Left colon (tissue), 2 donors: ENCODE measurements at regions not wholly inside any gene's neighbourhood (a gene's known extent, or its start where the extent isn't known, plus 50 kb on each side); places are given as distances from the start of the nearest gene placed in this dataset.

Experiments
- ATAC-seq: fragments of 200-7000 bp; cut with Tn5 transposase; one replicate; pipeline ENCODE4 v1.9.1; 2020; ENCODE audit warnings: mild to moderate bottlenecking, moderate library complexity
- DNase-seq, 2 donors: peaks; one replicate each; pipeline ENCODE4 v3.0.0-alpha.2; 2020
- intact Hi-C, 2 donors: fragments of 100-400 bp; cut with DNase I in 1 of 2; cut with micrococcal nuclease in 1 of 2; formaldehyde crosslinking; loops; one replicate each; pipeline versions ENCODE4 v1.11.2 to v1.14.0; 2022; cut with DNase I, micrococcal nuclease
- donor health status: DM: no; HTN: no; CAD: no.
- donor health status: DM: yes; HTN: yes; CAD: no.

DNA sequence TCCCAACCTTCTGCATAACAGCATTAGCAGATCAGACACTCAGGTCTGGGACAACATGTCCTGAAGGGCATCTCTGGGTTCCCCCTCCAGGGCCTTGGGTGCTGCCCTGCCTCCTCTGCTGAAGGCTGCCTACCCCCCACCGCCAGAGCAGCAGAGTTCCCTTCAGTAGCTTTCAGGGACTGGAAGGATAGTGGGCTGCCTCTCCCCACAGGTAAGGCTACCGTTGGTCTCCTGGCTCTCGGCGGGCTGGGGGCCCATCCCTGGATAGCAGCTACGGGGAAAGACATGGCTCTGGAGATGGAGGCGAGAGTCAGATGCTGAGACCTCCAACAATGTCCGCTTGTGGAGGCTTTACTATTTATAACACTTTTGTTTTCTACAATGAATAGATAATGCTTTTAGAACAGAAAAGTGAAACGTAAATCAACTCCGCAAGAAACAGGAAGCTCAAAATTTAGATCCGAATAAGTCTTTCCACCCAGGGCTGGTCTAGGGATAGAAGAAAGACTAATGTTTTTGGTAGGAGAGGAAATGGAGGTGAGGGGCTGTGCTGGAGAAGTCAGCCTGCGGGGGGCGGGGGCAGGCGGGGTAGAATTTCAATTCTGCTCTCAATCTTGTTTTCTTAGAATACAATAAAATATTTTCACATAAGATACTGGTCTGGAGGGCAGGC, 58.4 kb downstream of the ARL4C start:
- ATAC-seq (no peak), DNase-seq (no peak)
- intact Hi-C loops, result no loop called here

DNA sequence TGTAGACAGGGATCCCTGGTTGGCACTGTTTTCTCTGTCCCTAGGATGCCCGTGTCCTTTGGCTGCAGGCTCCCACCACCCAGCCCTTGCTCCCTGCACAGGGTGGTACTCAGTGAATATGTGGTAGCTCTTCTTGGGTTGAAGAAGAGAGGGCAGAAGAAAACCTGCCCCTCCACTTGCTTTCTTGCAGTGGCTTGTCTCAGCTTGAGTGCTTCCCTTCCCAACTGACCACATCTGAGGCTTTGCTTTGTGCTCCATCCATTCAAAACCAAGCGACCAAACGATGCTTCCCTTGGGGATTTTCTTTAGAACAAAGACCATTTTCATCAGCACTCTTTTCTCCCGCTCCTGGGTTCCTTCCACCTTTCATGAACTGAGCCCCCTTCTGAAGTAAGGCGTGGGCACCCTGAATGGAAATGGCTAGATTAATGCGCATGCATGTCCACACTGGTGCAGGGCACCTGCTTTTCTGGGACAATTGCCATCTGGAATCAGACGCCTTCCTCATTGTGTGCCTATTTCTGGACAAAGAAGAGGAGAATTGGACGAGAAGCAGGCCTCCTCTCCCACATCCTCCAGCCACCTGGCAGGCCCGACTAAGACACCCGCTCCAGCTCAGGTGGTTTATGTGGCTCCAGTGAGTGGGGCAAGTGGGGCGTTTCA, 59.1 kb downstream of the ARL4C start:
- intact Hi-C loops, result no loop called here
- no peak for DNase-seq

GRCh38 chr2:234436482-234436837, 60.4 kb downstream of the ARL4C start:
- DNase-seq (no peak), ATAC-seq (no peak)
- intact Hi-C loops, result no loop called here

More for the DNA sequence above, 59.1 kb downstream of the ARL4C start:
- no peak for ATAC-seq

GRCh38 chr2:234435836-234436481, 60.9 kb downstream of the ARL4C start:
- no peak for DNase-seq
- intact Hi-C loops, result no loop called here
- no peak for ATAC-seq

DNA sequence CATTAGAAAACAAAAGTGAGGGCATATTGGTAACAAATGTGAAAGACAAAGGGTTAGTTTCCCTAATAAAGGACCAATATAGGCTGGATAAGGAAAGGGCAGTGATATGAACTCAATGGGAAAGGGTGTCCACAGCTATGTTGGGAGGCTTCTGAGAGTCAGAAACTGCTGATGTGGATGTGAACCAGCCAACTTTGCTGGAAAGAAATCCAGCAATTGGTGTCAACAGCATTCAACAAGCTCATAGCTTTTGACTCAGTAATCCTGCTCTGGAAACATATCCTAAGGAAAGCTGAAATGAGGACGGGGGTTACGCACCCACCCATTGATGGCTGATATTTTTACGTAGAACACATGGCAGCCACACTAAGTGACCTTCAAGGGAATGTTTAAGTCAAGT, 63.7 kb downstream of the ARL4C start:
- ATAC-seq (no peak), DNase-seq (no peak)
- intact Hi-C loops, result no loop called here

GRCh38 chr2:234430871-234431270, 66.0 kb downstream of the ARL4C start:
- intact Hi-C loops, result no loop called here
- no peak for DNase-seq
- no peak for ATAC-seq

DNA sequence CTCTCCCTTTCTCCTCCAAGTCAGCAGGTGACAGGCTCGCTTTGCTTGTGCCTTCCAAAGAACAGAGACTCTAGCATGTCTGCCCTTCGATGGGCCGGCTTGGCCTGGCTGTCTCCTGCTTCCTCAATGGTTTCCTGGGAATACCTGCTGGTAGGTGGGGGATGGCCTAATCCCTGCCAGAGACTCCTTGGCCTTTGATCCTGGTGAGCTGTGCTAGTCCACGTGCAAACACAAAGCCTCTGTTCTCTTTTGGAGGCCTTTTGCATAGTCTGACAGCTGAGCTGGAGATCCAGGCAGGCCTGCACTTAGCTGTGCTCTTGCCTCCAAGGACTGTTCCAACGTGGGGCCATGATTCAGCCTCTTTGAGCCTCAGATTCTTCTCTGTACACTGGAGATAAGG, 67.6 kb downstream of the ARL4C start:
- no peak for ATAC-seq
- intact Hi-C loops, result no loop called here
- DNase-seq, result no peak

GRCh38 chr2:234427081-234428061, 69.5 kb downstream of the ARL4C start:
- ATAC-seq (no peak), DNase-seq (no peak)
- intact Hi-C loops, result no loop called here

- intact Hi-C loops, result no loop called here
- ATAC-seq (no peak), DNase-seq (no peak)
Observed at GRCh38 chr2:234426616-234427015, 70.3 kb downstream of the ARL4C start.

DNA sequence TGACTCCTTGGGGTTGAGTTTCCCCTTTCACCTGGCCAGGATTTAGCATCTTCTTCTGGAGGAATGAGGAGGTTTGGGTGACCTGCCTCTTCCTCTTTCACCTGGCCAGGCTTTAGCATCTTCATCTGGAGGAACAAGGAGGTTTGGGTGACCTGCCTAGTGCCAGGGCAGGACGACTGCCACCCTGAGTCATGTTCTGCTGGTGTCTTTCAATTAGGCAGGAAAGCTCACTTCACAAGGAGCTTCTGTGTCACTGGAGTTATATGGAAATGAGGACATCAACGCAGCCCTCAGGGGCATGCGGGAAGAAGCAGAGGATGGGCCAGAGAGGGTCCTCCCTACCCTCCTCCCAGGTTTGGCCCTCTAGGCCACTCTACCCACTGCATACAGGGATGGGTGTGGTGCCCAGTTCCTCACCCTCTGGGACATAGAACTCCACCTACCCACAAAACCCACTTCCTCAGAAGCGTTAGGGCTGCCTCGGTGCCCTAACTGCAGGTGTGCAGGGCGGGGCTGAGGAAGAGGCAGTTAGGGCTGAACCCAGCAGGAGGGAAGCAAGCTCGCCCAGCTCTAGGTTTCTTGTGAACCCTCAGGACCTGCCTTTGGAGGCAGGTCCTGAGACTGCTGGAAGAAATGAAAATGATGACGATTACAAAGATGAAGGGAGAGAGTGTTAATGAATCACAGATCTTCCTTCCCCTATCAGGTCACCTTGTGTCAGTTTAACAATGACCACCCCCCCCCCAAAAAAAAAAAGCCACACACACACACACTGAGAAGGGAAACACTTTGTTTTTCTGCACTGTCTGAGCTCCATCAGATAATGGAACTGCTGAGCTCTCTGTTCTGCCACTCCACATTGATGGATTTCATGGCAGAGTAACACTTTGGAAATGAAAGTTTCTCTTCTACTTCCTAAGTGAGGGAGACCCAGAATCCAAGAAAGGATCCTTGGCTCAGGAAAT, 71.0 kb downstream of the ARL4C start:
- peak; percentile 65 to 66 for DNase-seq
- ATAC-seq, result peak; percentile 48
- intact Hi-C loops, result no loop called here

- DNase-seq, result no peak
- no peak for ATAC-seq
- intact Hi-C loops, result no loop called here
Observed at GRCh38 chr2:234423884-234424283, 73.0 kb downstream of the ARL4C start.

DNA sequence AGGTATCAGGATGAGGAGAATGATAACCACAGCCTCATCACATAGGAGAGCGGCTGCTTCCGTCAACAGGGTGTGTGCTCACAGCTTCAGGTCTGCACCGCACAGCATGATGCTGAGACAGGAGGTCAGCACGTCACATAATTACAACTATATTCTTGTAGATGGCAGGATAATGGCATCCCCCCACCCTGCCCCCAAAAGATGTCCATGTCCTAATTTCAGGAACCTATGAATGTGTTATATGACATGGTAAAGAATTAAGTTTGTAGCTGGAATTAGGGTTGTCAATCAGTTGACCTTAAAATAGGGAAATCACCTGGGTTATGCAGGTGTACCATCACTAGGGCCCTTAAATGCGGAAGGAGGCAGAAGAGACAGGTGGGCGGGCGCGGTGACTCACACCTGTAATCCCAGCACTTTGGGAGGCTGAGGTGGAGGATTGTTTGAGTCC, 73.9 kb downstream of the ARL4C start:
- DNase-seq (peak; percentile 30 to 35), ATAC-seq (no peak)
- intact Hi-C loops, result no loop called here

DNA sequence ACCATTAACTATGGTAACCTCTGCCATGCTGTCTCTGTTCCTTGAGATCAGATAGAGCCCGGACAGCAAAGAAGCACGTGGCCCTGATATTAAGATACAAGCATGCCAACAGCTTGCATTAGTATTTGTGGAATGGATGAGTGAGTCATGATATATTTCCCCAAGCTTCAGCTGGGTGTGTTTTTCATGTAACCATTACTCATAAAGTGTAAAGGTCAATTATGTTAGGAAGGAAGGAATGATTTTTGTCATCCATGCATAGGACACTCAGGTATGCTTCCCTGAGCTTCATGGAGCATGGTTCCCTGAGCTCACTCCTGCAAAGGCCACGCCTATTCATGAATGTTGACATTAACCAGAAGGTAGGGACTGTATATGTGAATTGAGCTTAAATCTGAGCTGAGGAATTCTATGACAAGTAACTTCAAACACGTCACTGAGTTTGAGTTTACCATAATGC, 74.6 kb downstream of the ARL4C start:
- DNase-seq, result peak in 1 of 2 donors; percentile 49
- intact Hi-C loops, result no loop called here
- peak; percentile 94 for ATAC-seq

GRCh38 chr2:234420408-234420807, 76.5 kb downstream of the ARL4C start:
- ATAC-seq (no peak), DNase-seq (no peak)
- intact Hi-C loops, result no loop called here

DNA sequence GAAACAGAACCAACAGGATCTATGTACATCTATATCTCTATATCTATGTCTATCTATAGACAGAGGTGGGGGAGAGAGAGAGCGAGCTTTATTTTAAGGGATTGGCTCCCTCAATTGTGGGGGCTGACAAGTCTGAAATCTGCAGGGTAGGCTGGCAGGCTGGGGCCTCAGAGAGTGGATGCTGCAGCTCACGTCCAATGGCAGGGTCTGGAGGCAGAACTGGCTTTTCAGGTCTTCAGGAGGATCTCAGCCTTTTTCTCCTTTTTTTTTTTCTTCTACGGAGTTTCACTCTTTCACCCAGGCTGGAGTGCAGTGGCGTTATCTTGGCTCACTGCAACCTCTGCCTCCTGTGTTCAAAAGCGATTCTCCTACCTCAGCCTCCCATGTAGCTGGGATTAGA, 77.2 kb downstream of the ARL4C start:
- DNase-seq (no peak), ATAC-seq (no peak)
- intact Hi-C loops, result no loop called here

DNA sequence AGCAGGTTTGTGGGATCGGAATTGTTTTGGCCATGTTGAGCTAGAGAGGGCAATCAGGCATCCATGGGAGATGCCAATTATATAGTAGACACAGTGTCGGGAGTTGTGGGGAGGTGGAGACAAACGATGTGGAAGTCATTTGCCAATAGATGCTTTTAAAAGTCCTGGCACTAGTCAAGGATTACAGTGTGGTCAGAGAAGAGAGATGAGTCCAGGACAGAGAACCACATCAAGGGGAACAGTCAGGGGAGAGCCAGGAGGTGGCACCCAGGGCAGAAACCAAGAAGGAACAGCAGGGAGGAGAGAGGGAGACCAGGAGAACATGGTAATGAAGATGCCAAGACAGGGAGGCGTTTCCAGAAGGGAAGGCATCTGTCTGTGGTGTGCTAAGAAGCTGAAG, 81.2 kb downstream of the ARL4C start:
- no peak for DNase-seq
- intact Hi-C loops, result no loop called here
- ATAC-seq, result no peak

DNA sequence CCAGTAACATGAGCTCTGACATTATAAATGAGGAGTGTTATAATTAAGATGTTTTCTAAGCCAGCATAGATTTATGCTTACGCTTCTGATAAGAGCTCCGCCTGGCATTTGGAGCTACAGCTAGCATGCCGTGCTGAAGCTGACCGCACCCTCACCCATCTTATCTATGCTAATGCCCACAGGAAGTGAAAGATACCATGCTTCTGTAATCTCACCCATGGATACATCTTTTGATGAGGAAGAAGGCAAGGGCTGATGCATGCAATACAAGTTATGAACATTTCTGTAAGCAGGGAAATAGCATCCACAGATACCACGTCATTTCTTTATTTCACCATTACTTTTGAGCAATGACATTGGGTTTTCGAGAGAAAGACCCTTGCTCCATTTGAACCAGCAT, 82.3 kb downstream of the ARL4C start:
- DNase-seq (no peak), ATAC-seq (peak; percentile 29)
- intact Hi-C loops, result no loop called here

DNA sequence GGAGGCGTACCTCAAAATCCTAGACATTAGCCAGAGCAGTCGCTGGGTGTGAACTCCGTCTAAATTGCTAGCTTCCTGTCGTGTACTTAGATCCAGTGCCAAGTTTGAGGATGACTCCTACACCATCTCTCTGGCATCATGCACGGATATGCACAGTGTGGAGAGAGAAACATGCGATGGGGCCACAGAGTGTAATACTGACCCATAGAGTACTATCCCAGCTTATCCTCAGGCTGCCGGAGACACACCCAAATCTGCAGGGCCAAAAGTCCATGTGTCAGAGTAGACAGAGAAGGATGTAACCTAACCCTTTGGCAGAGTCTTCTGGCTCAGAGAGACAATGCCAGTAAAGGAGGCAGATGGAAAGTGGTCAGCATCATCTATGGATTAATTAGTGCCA, 84.2 kb downstream of the ARL4C start:
- intact Hi-C loops, result no loop called here
- DNase-seq (peak in 1 of 2 donors; percentile 35), ATAC-seq (peak; percentile 98)
